Mammary epithelial cell (primary cell): ENCODE measurements at regions not wholly inside any gene's neighbourhood (a gene's known extent, or its start where the extent isn't known, plus 50 kb on each side); places are given as distances from the start of the nearest gene placed in this dataset.
"Not testable (repeated sequence)": the region's sequence is repeated elsewhere in the genome, so short reads cannot be mapped to it uniquely, and the experiment has no call there.

Experiments used
- EZH2 ChIP-seq: IDR thresholded peaks from 2 replicates; pipeline ENCODE4 v1.6.1; 2012; ENCODE audit warnings: low read length, inconsistent platforms, borderline replicate concordance
- TF ChIP-seq, protein P1 (sequence below), 2 donors: IDR thresholded peaks in 1 of 2; conservative IDR thresholded peaks in 1 of 2; 2 replicates each; pipeline ENCODE4 v1.5.1; 2011 to 2012; ENCODE audit warnings: inconsistent platforms in 2 of 2, low read length in 2 of 2, mild to moderate bottlenecking in 2 of 2, control low read depth in 1 of 2, low read depth in 1 of 2; ENCODE audit not compliant: insufficient read depth in 1 of 2; ENCODE audit errors: extremely low read depth in 1 of 2

DNA sequence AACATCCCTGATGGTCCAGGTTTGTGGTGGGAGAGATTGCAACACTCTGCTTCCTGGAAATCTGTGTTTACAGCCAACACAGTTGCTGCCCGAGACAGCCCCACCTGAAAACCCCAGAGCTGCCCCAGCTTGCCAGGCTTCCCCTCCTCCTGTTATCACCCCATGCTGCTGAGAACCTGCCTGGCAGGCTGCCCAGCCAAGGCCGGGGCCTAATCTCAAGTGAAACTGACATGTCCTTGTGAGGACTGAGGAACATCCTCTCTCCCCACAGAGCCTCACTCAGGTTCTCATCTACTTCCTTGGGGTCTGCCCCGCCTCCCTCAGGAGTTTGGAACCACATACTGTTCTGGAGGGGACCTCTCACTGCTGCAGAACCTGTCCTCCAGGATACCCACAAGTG, 358.4 kb downstream of the KCNJ18 start:
- TF ChIP-seq, protein P1, sequence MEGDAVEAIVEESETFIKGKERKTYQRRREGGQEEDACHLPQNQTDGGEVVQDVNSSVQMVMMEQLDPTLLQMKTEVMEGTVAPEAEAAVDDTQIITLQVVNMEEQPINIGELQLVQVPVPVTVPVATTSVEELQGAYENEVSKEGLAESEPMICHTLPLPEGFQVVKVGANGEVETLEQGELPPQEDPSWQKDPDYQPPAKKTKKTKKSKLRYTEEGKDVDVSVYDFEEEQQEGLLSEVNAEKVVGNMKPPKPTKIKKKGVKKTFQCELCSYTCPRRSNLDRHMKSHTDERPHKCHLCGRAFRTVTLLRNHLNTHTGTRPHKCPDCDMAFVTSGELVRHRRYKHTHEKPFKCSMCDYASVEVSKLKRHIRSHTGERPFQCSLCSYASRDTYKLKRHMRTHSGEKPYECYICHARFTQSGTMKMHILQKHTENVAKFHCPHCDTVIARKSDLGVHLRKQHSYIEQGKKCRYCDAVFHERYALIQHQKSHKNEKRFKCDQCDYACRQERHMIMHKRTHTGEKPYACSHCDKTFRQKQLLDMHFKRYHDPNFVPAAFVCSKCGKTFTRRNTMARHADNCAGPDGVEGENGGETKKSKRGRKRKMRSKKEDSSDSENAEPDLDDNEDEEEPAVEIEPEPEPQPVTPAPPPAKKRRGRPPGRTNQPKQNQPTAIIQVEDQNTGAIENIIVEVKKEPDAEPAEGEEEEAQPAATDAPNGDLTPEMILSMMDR (conservative IDR thresholded peaks at IDR 0.05 in 1 of 2, IDR thresholded peaks at IDR 0.05 in 1 of 2; ENCODE audit: extremely low read depth in 1 of 2, insufficient read depth in 1 of 2, low read depth in 1 of 2, low read length in 2 of 2): not testable (repeated sequence)
- TF ChIP-seq EZH2: not testable (repeated sequence)
